Right kidney (tissue), 1 donor: ENCODE measurements at regions not wholly inside any gene's neighbourhood (a gene's known extent, or its start where the extent isn't known, plus 50 kb on each side); places are given as distances from the start of the nearest gene placed in this dataset.
A peak's percentile ranks its signal among the peaks of the same experiment; 100 is the strongest.
"Not testable (repeated sequence)": the region's sequence is repeated elsewhere in the genome, so short reads cannot be mapped to it uniquely, and the experiment has no call there.

Experiments
- DNase-seq: peaks from one replicate; pipeline ENCODE4 v3.0.0-alpha.2; 2016

- no peak for DNase-seq
These were observed 139.6 kb downstream of the LARP7 start for GRCh38 chr4:112776535-112776934.

GRCh38 chr4:112778520-112778919, 141.6 kb downstream of the LARP7 start:
- DNase-seq = no peak

GRCh38 chr4:112793033-112793432, 156.1 kb downstream of the LARP7 start:
- DNase-seq = no peak

- no peak for DNase-seq
These were observed 163.1 kb downstream of the LARP7 start for GRCh38 chr4:112800001-112800400.

- no peak for DNase-seq
These were observed 164.4 kb downstream of the LARP7 start for GRCh38 chr4:112801341-112801740.

- no peak for DNase-seq
These were observed 165.8 kb downstream of the LARP7 start for GRCh38 chr4:112802780-112803179.

- DNase-seq = no peak
These were observed 170.1 kb downstream of the LARP7 start for GRCh38 chr4:112807083-112807482.

- DNase-seq = no peak
These were observed 171.1 kb downstream of the LARP7 start for GRCh38 chr4:112808001-112808400.

GRCh38 chr4:112813790-112814189, 176.8 kb downstream of the LARP7 start:
- DNase-seq = no peak

- DNase-seq = peak; percentile 58
These were observed 181.1 kb downstream of the LARP7 start for GRCh38 chr4:112817933-112818593.

- peak; percentile 4 for DNase-seq
These were observed 181.6 kb downstream of the LARP7 start for GRCh38 chr4:112818594-112818965.

GRCh38 chr4:112819729-112820128, 182.8 kb downstream of the LARP7 start:
- no peak for DNase-seq

GRCh38 chr4:112823156-112823555, 186.2 kb downstream of the LARP7 start:
- no peak for DNase-seq

- DNase-seq = no peak
These were observed 186.7 kb downstream of the LARP7 start for GRCh38 chr4:112823606-112824005.

- DNase-seq = no peak
These were observed 193.9 kb downstream of the LARP7 start for GRCh38 chr4:112830753-112831386.

- DNase-seq = no peak
These were observed 195.6 kb downstream of the LARP7 start for GRCh38 chr4:112832493-112832892.

- no peak for DNase-seq
These were observed 200.0 kb downstream of the LARP7 start for GRCh38 chr4:112836895-112837294.

GRCh38 chr4:112838015-112838414, 201.1 kb downstream of the LARP7 start:
- DNase-seq = not testable (repeated sequence)

- no peak for DNase-seq
These were observed 203.1 kb downstream of the LARP7 start for GRCh38 chr4:112840061-112840460.

- DNase-seq = no peak
These were observed 203.7 kb downstream of the LARP7 start for GRCh38 chr4:112840619-112841018.

GRCh38 chr4:112842513-112842912, 205.6 kb downstream of the LARP7 start:
- DNase-seq = no peak

- DNase-seq = no peak
These were observed 204.1 kb upstream of the ANK2 start for GRCh38 chr4:112845386-112845785.

- no peak for DNase-seq
These were observed 202.4 kb upstream of the ANK2 start for GRCh38 chr4:112847045-112847444.

GRCh38 chr4:112847781-112848180, 201.7 kb upstream of the ANK2 start:
- DNase-seq = no peak
